ENCODE measurements at regions not wholly inside any gene's neighbourhood (a gene's known extent, or its start where the extent isn't known, plus 50 kb on each side); places are given as distances from the start of the nearest gene placed in this dataset.

- no peaks in the 10 kb centered on the region for H3K79me2 ChIP-seq (ENCODE audit: insufficient read depth, low read length)
- no peaks in the 10 kb centered on the region for H3K9me3 Mint-ChIP-seq (ENCODE audit: unreplicated experiment)
- H3K4me1 Mint-ChIP-seq (ENCODE audit: low read depth, unreplicated experiment) = no peaks in the 10 kb centered on the region
- no peak overlapping the region for H3K4me3 ChIP-seq (ENCODE audit: insufficient read depth, low read depth, low read length)
- TF ChIP-seq EZH2 (IDR thresholded peaks at IDR 0.05; ENCODE audit: insufficient read depth, low read length) (no peak), CTCF (IDR thresholded peaks at IDR 0.05; ENCODE audit: insufficient read depth, low read depth, low read length) (no peak)
- no peaks in the 10 kb centered on the region for H3K36me3 Mint-ChIP-seq (ENCODE audit: low read depth, unreplicated experiment)
- H3K4me3 Mint-ChIP-seq (ENCODE audit: unreplicated experiment) = no peak overlapping the region
- H3K27me3 ChIP-seq (ENCODE audit: insufficient read depth, low read length) = no peaks in the 10 kb centered on the region
- no peak overlapping the region for H3K27ac ChIP-seq (ENCODE audit: low read depth, low read length)
- no peak overlapping the region for H2AFZ ChIP-seq (ENCODE audit: low read depth, low read length)
- no peaks in the 10 kb centered on the region for H4K20me1 ChIP-seq (ENCODE audit: insufficient read depth, low read length)
- no peak for FAIRE-seq
- peaks cover 5% of the 10 kb centered on the region for H3K27me3 Mint-ChIP-seq (ENCODE audit: low read depth, unreplicated experiment)
- H3K4me2 ChIP-seq (ENCODE audit: low read length) = no peak overlapping the region
- H3K4me1 ChIP-seq (ENCODE audit: insufficient read depth, low read length) = no peaks in the 10 kb centered on the region
- no peaks in the 10 kb centered on the region for H3K9me3 ChIP-seq (ENCODE audit: insufficient read depth, low read depth, low read length)
- no peaks in the 10 kb centered on the region for H3K36me3 ChIP-seq (ENCODE audit: insufficient read depth, low read length)
- no peak overlapping the region for H3K9ac ChIP-seq (ENCODE audit: low read length)
- no peak overlapping the region for H3K27ac Mint-ChIP-seq (ENCODE audit: unreplicated experiment)
- no peak for DNase-seq (ENCODE audit: low read depth)
These were observed 595.9 kb upstream of the KIRREL3 start for GRCh38 chr11:127596433-127596832.

GRCh38 chr11:127592371-127592770, 591.8 kb upstream of the KIRREL3 start:
- TF ChIP-seq CTCF (IDR thresholded peaks at IDR 0.05; ENCODE audit: insufficient read depth, low read depth, low read length) (no peak), EZH2 (IDR thresholded peaks at IDR 0.05; ENCODE audit: insufficient read depth, low read length) (no peak)

GRCh38 chr11:127590314-127590713, 589.7 kb upstream of the KIRREL3 start:
- H3K79me2 ChIP-seq (ENCODE audit: insufficient read depth, low read length) = no peaks in the 10 kb centered on the region
- no peak for FAIRE-seq
- DNase-seq (ENCODE audit: low read depth) = no peak
- no peak overlapping the region for H2AFZ ChIP-seq (ENCODE audit: low read depth, low read length)
- H3K27ac ChIP-seq (ENCODE audit: low read depth, low read length) = no peak overlapping the region
- H3K4me2 ChIP-seq (ENCODE audit: low read length) = no peak overlapping the region
- TF ChIP-seq EZH2 (IDR thresholded peaks at IDR 0.05; ENCODE audit: insufficient read depth, low read length) (no peak), CTCF (IDR thresholded peaks at IDR 0.05; ENCODE audit: insufficient read depth, low read depth, low read length) (no peak)
- Mint-ChIP-seq H3K36me3 (ENCODE audit: low read depth, unreplicated experiment) (no peaks in the 10 kb centered on the region), H3K27ac (ENCODE audit: unreplicated experiment) (no peak overlapping the region), H3K27me3 (ENCODE audit: low read depth, unreplicated experiment) (no peaks in the 10 kb centered on the region), H3K4me3 (ENCODE audit: unreplicated experiment) (no peak overlapping the region), H3K4me1 (ENCODE audit: low read depth, unreplicated experiment) (peaks cover 4% of the 10 kb centered on the region), H3K9me3 (ENCODE audit: unreplicated experiment) (no peaks in the 10 kb centered on the region)
- no peaks in the 10 kb centered on the region for H4K20me1 ChIP-seq (ENCODE audit: insufficient read depth, low read length)
- no peaks in the 10 kb centered on the region for H3K27me3 ChIP-seq (ENCODE audit: insufficient read depth, low read length)
- H3K9ac ChIP-seq (ENCODE audit: low read length) = no peak overlapping the region
- H3K4me3 ChIP-seq (ENCODE audit: insufficient read depth, low read depth, low read length) = no peak overlapping the region
- H3K9me3 ChIP-seq (ENCODE audit: insufficient read depth, low read depth, low read length) = no peaks in the 10 kb centered on the region
- no peaks in the 10 kb centered on the region for H3K36me3 ChIP-seq (ENCODE audit: insufficient read depth, low read length)
- H3K4me1 ChIP-seq (ENCODE audit: insufficient read depth, low read length) = no peaks in the 10 kb centered on the region

More at GRCh38 chr11:127592371-127592770, 591.8 kb upstream of the KIRREL3 start:
- Histone ChIP-seq H3K4me1 (ENCODE audit: insufficient read depth, low read length) (no peaks in the 10 kb centered on the region), H3K4me3 (ENCODE audit: insufficient read depth, low read depth, low read length) (no peak overlapping the region), H3K36me3 (ENCODE audit: insufficient read depth, low read length) (no peaks in the 10 kb centered on the region), H3K9me3 (ENCODE audit: insufficient read depth, low read depth, low read length) (no peaks in the 10 kb centered on the region), H3K27me3 (ENCODE audit: insufficient read depth, low read length) (no peaks in the 10 kb centered on the region), H3K9ac (ENCODE audit: low read length) (no peak overlapping the region), H4K20me1 (ENCODE audit: insufficient read depth, low read length) (no peaks in the 10 kb centered on the region), H2AFZ (ENCODE audit: low read depth, low read length) (no peak overlapping the region), H3K27ac (ENCODE audit: low read depth, low read length) (no peak overlapping the region), H3K4me2 (ENCODE audit: low read length) (no peak overlapping the region), H3K79me2 (ENCODE audit: insufficient read depth, low read length) (no peaks in the 10 kb centered on the region)
- peaks cover 3% of the 10 kb centered on the region for H3K27me3 Mint-ChIP-seq (ENCODE audit: low read depth, unreplicated experiment)
- no peaks in the 10 kb centered on the region for H3K36me3 Mint-ChIP-seq (ENCODE audit: low read depth, unreplicated experiment)
- no peak overlapping the region for H3K4me3 Mint-ChIP-seq (ENCODE audit: unreplicated experiment)
- no peak overlapping the region for H3K27ac Mint-ChIP-seq (ENCODE audit: unreplicated experiment)
- H3K9me3 Mint-ChIP-seq (ENCODE audit: unreplicated experiment) = no peaks in the 10 kb centered on the region
- DNase-seq (ENCODE audit: low read depth) (no peak), FAIRE-seq (no peak)
- H3K4me1 Mint-ChIP-seq (ENCODE audit: low read depth, unreplicated experiment) = peaks cover 4% of the 10 kb centered on the region

Measured in astrocyte (in vitro differentiated cells and primary cell).